Subcutaneous abdominal adipose tissue (tissue), 5 donors: ENCODE measurements at regions not wholly inside any gene's neighbourhood (a gene's known extent, or its start where the extent isn't known, plus 50 kb on each side); places are given as distances from the start of the nearest gene placed in this dataset.

Experiments used
- H3K27ac ChIP-seq: one replicate; pipeline ENCODE4 v1.7.0; 2013; ENCODE audit warnings: low read depth, mild to moderate bottlenecking, inconsistent platforms, low read length, moderate library complexity
- H3K27me3 ChIP-seq, 5 donors: one replicate each; pipeline ENCODE4 v1.7.0; 2013; ENCODE audit warnings: low read length in 5 of 5, inconsistent platforms in 1 of 5; ENCODE audit not compliant: control insufficient read depth in 5 of 5, insufficient read depth in 4 of 5
- H3K36me3 ChIP-seq, 5 donors: one replicate each; pipeline ENCODE4 v1.7.0; 2013; ENCODE audit warnings: low read length in 5 of 5; ENCODE audit not compliant: control insufficient read depth in 5 of 5, insufficient read depth in 5 of 5
- H3K4me1 ChIP-seq, 5 donors: one replicate each; pipeline ENCODE4 v1.7.0; 2013; ENCODE audit warnings: low read length in 5 of 5, mild to moderate bottlenecking in 3 of 5, moderate library complexity in 1 of 5; ENCODE audit not compliant: control insufficient read depth in 5 of 5, insufficient read depth in 5 of 5
- H3K4me3 ChIP-seq, 5 donors: one replicate each; pipeline ENCODE4 v1.7.0; 2013; ENCODE audit warnings: low read length in 5 of 5, low read depth in 1 of 5
- H3K9ac ChIP-seq, 5 donors: one replicate each; pipeline ENCODE4 v1.7.0; 2013; ENCODE audit warnings: low read length in 5 of 5, mild to moderate bottlenecking in 4 of 5, moderate library complexity in 3 of 5
- H3K9me3 ChIP-seq, 5 donors: one replicate each; pipeline ENCODE4 v1.7.0; 2013; ENCODE audit warnings: low read length in 5 of 5; ENCODE audit not compliant: control insufficient read depth in 5 of 5
- donor health status: healthy.
- donor health status: healthy.
- donor health status: healthy.
- donor health status: healthy.
- donor health status: healthy.

GRCh38 chr3:99365979-99366378 lies 272.4 kb upstream of the COL8A1 start:
- Histone ChIP-seq H3K9me3 (peaks cover 0 to 3% (median 0%) of the 10 kb centered on the region in 5 donors), H3K9ac (no peak overlapping the region), H3K4me1 (no peaks in the 10 kb centered on the region), H3K36me3 (no peaks in the 10 kb centered on the region), H3K27me3 (no peaks in the 10 kb centered on the region), H3K27ac (no peak overlapping the region), H3K4me3 (no peak overlapping the region)

DNA sequence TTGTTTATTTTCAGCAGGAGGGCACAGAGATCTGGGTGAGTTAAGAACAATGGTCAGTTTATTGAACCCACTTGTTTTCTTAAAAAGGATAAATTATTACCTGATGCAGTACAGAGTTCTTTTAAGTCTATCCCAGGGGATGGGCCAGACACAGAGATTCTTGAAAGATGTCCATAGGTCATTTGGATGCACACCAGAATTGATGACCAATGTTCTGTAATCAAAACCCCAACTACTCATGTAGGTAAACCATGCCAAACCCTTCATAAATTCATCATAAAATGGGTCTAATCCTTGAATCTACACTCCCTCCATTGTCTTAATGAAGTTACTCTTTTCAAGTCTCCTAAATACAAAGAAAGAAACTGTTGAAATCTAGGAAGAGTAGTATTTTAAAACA lies 273.0 kb upstream of the COL8A1 start:
- Histone ChIP-seq H3K4me3 (no peak overlapping the region), H3K36me3 (no peaks in the 10 kb centered on the region), H3K9ac (no peak overlapping the region), H3K9me3 (peaks cover 0 to 3% (median 0%) of the 10 kb centered on the region in 5 donors), H3K27ac (no peak overlapping the region), H3K4me1 (no peaks in the 10 kb centered on the region), H3K27me3 (no peaks in the 10 kb centered on the region)

GRCh38 chr3:99357131-99357530 lies 281.3 kb upstream of the COL8A1 start:
- Histone ChIP-seq H3K27ac (no peak overlapping the region), H3K9ac (no peak overlapping the region), H3K4me3 (no peak overlapping the region), H3K27me3 (no peaks in the 10 kb centered on the region), H3K4me1 (no peaks in the 10 kb centered on the region), H3K36me3 (no peaks in the 10 kb centered on the region), H3K9me3 (no peaks in the 10 kb centered on the region)

DNA sequence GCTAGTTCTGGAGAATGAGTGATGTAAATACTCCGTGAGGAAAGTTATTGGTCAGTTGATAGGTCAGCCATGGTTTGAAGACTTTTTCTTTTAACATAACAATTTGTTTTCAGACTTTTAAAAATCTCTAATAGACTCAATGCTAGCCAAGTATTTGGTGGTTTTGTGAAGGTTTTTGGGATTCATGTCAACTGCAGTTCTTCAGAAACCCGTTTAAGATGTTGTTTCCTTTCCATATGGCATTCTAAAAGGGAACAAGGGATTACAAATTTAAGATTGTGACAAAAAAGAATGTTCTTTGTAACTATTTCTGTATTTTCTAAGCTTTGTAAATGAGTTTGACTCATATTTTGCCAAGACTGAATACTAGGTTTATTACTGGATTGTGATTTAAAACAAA lies 281.7 kb upstream of the COL8A1 start:
- H3K27ac ChIP-seq: no peak overlapping the region
- H3K36me3 ChIP-seq: no peaks in the 10 kb centered on the region
- H3K4me3 ChIP-seq: no peak overlapping the region

GRCh38 chr3:99355465-99355864 lies 282.9 kb upstream of the COL8A1 start:
- Histone ChIP-seq H3K36me3 (no peaks in the 10 kb centered on the region), H3K9me3 (no peaks in the 10 kb centered on the region), H3K9ac (no peak overlapping the region), H3K27ac (no peak overlapping the region), H3K27me3 (no peaks in the 10 kb centered on the region), H3K4me1 (peaks cover 0 to 4% (median 0%) of the 10 kb centered on the region in 5 donors), H3K4me3 (no peak overlapping the region)

More for the DNA sequence above, 281.7 kb upstream of the COL8A1 start:
- no peaks in the 10 kb centered on the region for H3K9me3 ChIP-seq
- no peaks in the 10 kb centered on the region for H3K4me1 ChIP-seq
- H3K9ac ChIP-seq: no peak overlapping the region
- H3K27me3 ChIP-seq: no peaks in the 10 kb centered on the region

GRCh38 chr3:99352811-99353210 lies 285.6 kb upstream of the COL8A1 start:
- H3K36me3 ChIP-seq: no peaks in the 10 kb centered on the region
- H3K4me1 ChIP-seq: peaks cover 0 to 4% (median 0%) of the 10 kb centered on the region in 5 donors
- no peaks in the 10 kb centered on the region for H3K9me3 ChIP-seq
- no peaks in the 10 kb centered on the region for H3K27me3 ChIP-seq
- H3K9ac ChIP-seq: no peak overlapping the region
- no peak overlapping the region for H3K27ac ChIP-seq
- H3K4me3 ChIP-seq: no peak overlapping the region

- Histone ChIP-seq H3K36me3 (no peaks in the 10 kb centered on the region), H3K4me1 (peaks cover 0 to 4% (median 0%) of the 10 kb centered on the region in 5 donors), H3K27ac (no peak overlapping the region), H3K27me3 (no peaks in the 10 kb centered on the region), H3K9me3 (no peaks in the 10 kb centered on the region), H3K4me3 (no peak overlapping the region), H3K9ac (no peak overlapping the region)
Measured at GRCh38 chr3:99351122-99351521, 287.3 kb upstream of the COL8A1 start.

DNA sequence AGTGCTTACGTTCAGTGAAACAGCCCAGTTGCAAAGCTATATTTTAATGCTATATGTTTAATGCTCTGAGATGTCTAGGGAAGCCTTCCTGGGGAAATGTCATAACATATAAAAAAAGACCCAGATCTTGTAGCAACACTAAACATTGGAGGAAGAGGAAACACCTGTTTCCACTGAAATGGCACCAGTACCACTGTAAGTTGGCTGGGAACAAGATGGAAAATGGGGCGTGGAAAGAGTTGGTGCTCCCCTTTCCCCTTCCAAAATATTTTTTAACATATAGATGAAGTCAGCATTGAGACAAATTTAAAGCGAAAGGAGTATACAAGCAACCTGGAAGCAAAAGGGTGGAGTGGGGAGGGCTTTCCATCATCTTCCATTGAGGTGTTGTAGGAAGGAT lies 289.9 kb upstream of the COL8A1 start:
- no peaks in the 10 kb centered on the region for H3K27me3 ChIP-seq
- H3K27ac ChIP-seq: no peak overlapping the region
- H3K9me3 ChIP-seq: no peaks in the 10 kb centered on the region
- H3K4me3 ChIP-seq: no peak overlapping the region
- no peaks in the 10 kb centered on the region for H3K36me3 ChIP-seq
- peaks cover 0 to 4% (median 0%) of the 10 kb centered on the region in 5 donors for H3K4me1 ChIP-seq
- no peak overlapping the region for H3K9ac ChIP-seq

DNA sequence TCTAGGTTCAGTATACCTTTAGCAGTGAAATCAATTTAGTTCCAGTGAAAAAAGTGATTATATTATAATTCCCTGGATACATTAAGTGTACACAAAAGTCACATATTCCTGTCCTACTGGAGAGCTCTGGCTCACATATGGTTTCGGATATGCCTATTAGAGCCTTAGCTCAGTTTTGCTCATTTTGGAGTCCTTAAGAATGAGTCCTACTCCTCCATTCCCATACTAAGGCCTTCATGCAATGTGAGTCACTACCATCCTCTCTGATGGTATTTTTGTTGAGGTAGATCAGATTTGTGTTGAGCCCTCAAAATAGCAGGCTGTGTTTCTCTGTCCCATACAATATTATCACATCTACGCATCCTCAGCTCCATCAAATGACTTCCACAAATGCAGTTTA lies 294.2 kb upstream of the COL8A1 start:
- Histone ChIP-seq H3K36me3 (no peaks in the 10 kb centered on the region), H3K9me3 (peaks cover 0 to 7% (median 2%) of the 10 kb centered on the region in 5 donors), H3K9ac (no peak overlapping the region), H3K27ac (no peak overlapping the region), H3K4me3 (no peak overlapping the region), H3K4me1 (peaks cover 0 to 7% (median 2%) of the 10 kb centered on the region in 5 donors), H3K27me3 (no peaks in the 10 kb centered on the region)

DNA sequence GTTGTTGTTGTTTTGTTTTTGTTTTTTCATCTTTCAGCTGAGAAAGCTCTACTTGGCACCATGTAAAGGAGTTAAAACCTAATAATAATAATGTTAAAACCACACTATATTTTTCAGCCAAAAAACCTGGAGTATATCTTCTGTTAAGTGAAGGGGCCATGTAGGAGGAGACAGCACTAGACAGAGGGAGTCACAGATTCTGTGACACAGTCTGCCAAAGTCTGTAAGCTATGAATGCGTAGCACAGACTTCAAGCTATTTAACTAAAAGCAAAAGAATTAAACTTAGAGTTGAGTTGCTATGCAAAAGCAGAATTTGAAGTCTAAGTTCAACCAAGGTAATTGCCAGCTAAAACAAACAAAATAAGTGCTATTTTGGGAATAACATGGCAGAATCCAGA lies 296.0 kb upstream of the COL8A1 start:
- H3K4me3 ChIP-seq: no peak overlapping the region
- no peaks in the 10 kb centered on the region for H3K36me3 ChIP-seq

DNA sequence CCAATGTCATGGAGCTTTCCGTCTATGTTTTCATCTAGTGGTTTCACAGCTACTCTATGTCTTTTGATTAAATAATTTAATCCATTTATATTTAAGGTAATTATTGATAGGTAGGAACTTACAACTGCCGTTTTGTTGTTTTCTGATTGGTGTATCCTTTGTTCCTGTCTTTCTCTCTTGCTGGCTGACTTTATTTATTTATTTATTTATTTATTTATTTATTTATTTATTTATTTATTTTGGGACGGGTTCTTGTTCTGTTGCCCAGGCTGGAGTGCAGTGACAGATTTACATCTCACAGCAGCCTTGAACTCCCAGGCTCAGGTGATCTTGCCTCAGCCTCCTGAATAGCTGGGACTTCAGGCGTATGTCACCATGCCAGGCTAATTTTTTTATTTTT lies 299.2 kb upstream of the COL8A1 start:
- Histone ChIP-seq H3K4me3 (no peak overlapping the region), H3K36me3 (no peaks in the 10 kb centered on the region), H3K27ac (no peak overlapping the region), H3K9ac (no peak overlapping the region), H3K9me3 (peaks cover 0 to 7% (median 2%) of the 10 kb centered on the region in 5 donors), H3K27me3 (no peaks in the 10 kb centered on the region), H3K4me1 (peaks cover 0 to 7% (median 2%) of the 10 kb centered on the region in 5 donors)

More for the DNA sequence above, 296.0 kb upstream of the COL8A1 start:
- Histone ChIP-seq H3K9ac (no peak overlapping the region), H3K27ac (no peak overlapping the region), H3K4me1 (peaks cover 0 to 7% (median 2%) of the 10 kb centered on the region in 5 donors), H3K9me3 (peaks cover 0 to 7% (median 2%) of the 10 kb centered on the region in 5 donors), H3K27me3 (no peaks in the 10 kb centered on the region)
